Kidney (tissue), 13 donors: ENCODE measurements at regions not wholly inside any gene's neighbourhood (a gene's known extent, or its start where the extent isn't known, plus 50 kb on each side); places are given as distances from the start of the nearest gene placed in this dataset.
A peak's percentile ranks its signal among the peaks of the same experiment; 100 is the strongest.

Source experiments
- DNase-seq, 5 donors: peaks; one replicate each; pipeline ENCODE4 v3.0.0-alpha.2; 2013 to 2020
- FAIRE-seq: peaks from 2 replicates; lab custom pipeline; 2012; peaks lifted over from hg19 to GRCh38; lab: Jason Lieb, UNC
- H3K27ac ChIP-seq, 2 donors: one replicate each; pipeline ENCODE4 v1.7.0; 2013; ENCODE audit warnings: low read depth in 2 of 2, low read length in 2 of 2, inconsistent platforms in 1 of 2
- H3K27me3 ChIP-seq: one replicate; pipeline ENCODE4 v1.7.1; 2013; ENCODE audit warnings: low read length, inconsistent platforms; ENCODE audit not compliant: control insufficient read depth, insufficient read depth
- H3K36me3 ChIP-seq, 3 donors: one replicate each; pipeline versions ENCODE4 v1.7.0 to v1.7.1; 2013; ENCODE audit warnings: low read length in 3 of 3, control low read depth in 1 of 3, inconsistent platforms in 1 of 3; ENCODE audit not compliant: insufficient read depth in 3 of 3, control insufficient read depth in 2 of 3
- H3K4me1 ChIP-seq, 3 donors: one replicate each; pipeline versions ENCODE4 v1.7.0 to v1.7.1; 2013; ENCODE audit warnings: low read length in 3 of 3, inconsistent platforms in 1 of 3, low read depth in 1 of 3; ENCODE audit not compliant: control insufficient read depth in 2 of 3, insufficient read depth in 2 of 3
- H3K4me3 ChIP-seq, 3 donors: one replicate each; pipeline versions ENCODE4 v1.7.0 to v1.8.1; 2013; ENCODE audit warnings: low read length in 3 of 3, control low read depth in 1 of 3, inconsistent platforms in 1 of 3
- H3K9ac ChIP-seq, 3 donors: one replicate each; pipeline versions ENCODE4 v1.7.0 to v1.7.1; 2013; ENCODE audit warnings: low read length in 3 of 3, control low read depth in 1 of 3, inconsistent platforms in 1 of 3
- H3K9me3 ChIP-seq, 3 donors: one replicate each; pipeline versions ENCODE4 v1.7.0 to v1.7.1; 2013; ENCODE audit warnings: low read length in 3 of 3, control low read depth in 1 of 3, inconsistent platforms in 1 of 3; ENCODE audit not compliant: control insufficient read depth in 2 of 3, insufficient read depth in 1 of 3
- intact Hi-C: fragments of 100-400 bp; cut with DNase I; formaldehyde crosslinking; loops from one replicate; pipeline ENCODE4 v1.11.1; 2022
- TF ChIP-seq, protein P1 (sequence below): IDR thresholded peaks from 3 replicates; pipeline ENCODE4 v1.5.1; 2012; ENCODE audit warnings: mild to moderate bottlenecking, moderate library complexity, borderline replicate concordance; ENCODE audit not compliant: insufficient read depth; ENCODE audit errors: extremely low read depth
- donor health status: control.
- donor health status: control.
- donor health status: control.
- donor health status: control.
- donor health status: control.
- donor health status: DM: yes; HTN: yes; CAD: no.
- donor health status: Normal renal cell carcinoma (clear cell type).

DNA sequence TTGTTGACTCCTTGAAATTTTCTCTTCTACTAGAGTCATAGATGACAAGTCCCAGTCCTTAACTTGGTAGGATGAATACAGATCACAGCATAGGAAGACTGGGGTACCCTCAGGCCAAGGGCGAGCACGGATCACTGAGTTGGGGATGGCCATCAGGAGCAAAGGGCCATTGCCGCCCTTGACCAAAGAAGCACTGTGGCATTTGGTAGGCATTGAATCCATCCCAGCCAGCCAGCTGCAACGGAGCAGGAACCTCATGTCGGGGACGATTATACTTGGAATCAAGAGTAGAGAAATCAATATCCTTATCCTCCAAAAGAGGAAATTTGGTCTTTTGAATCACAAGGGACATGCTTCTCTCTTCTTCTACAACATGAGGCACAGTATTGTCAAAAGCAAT lies 50.1 kb upstream of the ZNF573 start:
- Histone ChIP-seq H3K27ac (no peak overlapping the region), H3K36me3 (peaks cover 0 to 14% (median 4%) of the 10 kb centered on the region in 3 donors), H3K4me1 (no peaks in the 10 kb centered on the region), H3K27me3 (no peaks in the 10 kb centered on the region), H3K9me3 (peaks cover 2 to 75% (median 33%) of the 10 kb centered on the region in 3 donors), H3K4me3 (peak overlapping the region in 1 of 3 donors; percentile 6), H3K9ac (no peak overlapping the region)
- TF ChIP-seq, protein P1, sequence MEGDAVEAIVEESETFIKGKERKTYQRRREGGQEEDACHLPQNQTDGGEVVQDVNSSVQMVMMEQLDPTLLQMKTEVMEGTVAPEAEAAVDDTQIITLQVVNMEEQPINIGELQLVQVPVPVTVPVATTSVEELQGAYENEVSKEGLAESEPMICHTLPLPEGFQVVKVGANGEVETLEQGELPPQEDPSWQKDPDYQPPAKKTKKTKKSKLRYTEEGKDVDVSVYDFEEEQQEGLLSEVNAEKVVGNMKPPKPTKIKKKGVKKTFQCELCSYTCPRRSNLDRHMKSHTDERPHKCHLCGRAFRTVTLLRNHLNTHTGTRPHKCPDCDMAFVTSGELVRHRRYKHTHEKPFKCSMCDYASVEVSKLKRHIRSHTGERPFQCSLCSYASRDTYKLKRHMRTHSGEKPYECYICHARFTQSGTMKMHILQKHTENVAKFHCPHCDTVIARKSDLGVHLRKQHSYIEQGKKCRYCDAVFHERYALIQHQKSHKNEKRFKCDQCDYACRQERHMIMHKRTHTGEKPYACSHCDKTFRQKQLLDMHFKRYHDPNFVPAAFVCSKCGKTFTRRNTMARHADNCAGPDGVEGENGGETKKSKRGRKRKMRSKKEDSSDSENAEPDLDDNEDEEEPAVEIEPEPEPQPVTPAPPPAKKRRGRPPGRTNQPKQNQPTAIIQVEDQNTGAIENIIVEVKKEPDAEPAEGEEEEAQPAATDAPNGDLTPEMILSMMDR: no peak
- FAIRE-seq (no peak), DNase-seq (no peak)
- intact Hi-C loops: no loop called here
